IPS-NIHi11 (cell line): ENCODE measurements at regions not wholly inside any gene's neighbourhood (a gene's known extent, or its start where the extent isn't known, plus 50 kb on each side); places are given as distances from the start of the nearest gene placed in this dataset.

Source experiments
- DNase-seq: peaks from one replicate; pipeline ENCODE4 v3.0.0; 2012; ENCODE audit warnings: mixed read lengths, low spot score

DNA sequence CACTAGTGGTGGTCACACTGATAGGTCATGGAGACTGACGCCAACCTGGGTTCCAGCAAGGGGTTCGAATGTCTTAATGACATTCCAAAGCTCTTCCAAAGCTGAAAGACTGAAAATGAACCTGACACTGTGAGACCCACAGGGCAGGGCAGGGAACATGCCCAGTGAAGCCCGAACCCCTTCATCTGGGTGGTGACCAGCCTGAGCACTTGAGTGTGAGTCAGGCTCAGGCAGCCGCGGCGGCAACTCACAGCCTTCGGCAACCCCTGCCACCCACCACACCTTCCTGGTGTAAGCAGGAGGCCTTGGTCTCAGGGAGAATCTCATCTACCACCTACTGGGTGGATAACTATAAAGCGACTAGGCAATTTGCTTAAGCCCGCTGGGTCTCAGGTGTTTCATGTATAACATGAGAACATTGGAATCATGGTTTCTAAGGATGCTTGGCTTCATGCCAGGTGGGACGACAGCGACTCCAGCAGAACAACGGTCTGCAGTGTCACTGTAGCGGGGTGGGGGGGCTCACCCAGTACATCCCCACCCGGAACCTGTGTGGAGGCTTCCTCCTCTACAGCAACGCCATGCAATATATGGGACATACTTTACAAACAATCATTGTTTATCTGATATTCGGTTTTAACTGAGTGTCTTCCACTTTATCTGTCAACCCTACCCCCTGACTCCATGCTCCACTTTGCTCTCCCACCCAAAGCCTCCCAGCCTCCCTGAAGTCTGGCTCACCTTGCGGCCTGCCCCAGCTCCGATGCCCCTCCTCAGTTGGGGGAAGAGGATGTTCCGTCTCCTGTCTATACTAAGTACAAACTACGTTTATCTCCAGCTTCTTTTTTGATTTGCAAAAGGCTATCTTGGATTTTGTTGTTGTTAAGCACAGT lies 125.0 kb upstream of the MEF2A start:
- DNase-seq: no peak

- no peak for DNase-seq
Measured at GRCh38 chr15:99441444-99441800, 124.4 kb upstream of the MEF2A start.

DNA sequence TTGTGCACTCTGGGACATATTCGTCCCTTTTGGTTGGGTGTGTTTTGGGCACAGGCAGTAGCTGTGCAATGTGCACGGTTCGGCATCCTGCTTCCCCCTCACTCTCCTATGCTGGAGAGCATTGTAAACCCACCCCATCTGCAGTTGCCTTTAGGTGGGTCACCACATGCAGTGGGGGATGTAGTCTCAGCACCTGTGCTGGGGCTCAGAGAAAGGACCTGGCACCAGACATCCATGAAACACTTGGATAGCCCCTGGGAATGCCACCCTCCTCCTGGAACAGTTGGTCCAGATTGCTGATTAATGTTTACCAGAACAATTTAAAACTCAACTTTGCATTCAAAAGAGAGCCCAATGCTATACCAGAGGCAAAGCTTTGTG lies 123.9 kb upstream of the MEF2A start:
- no peak for DNase-seq

DNA sequence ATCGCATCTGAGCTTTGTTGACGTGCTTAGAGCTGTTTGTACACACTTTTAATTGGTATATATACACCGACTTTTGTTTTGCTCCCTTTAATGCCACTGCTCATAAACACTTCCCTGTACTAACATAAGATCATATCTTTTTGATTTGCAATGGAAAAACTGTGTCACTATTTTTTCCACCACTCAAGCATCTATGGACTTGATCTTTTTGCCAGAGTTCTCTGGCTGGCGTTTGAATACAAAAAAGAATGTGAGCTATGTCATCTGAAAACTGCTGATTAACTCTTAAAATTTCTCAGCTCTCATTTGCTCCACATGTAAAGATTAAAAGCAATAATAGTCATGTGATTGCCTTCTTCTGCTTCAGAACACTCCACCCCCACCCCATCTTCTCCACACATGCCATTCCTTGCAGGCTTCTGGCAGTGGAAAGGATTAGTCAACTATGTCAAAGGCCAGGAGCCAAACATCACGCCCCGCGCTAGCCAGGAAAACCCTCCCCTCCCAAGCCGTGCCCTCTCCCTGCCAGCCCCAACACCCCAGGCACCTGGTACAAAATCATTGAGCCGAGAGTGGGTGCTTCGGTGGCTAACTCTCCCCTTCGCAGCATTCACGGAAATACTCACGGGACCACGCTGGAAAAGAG lies 123.4 kb upstream of the MEF2A start:
- DNase-seq: no peak

DNA sequence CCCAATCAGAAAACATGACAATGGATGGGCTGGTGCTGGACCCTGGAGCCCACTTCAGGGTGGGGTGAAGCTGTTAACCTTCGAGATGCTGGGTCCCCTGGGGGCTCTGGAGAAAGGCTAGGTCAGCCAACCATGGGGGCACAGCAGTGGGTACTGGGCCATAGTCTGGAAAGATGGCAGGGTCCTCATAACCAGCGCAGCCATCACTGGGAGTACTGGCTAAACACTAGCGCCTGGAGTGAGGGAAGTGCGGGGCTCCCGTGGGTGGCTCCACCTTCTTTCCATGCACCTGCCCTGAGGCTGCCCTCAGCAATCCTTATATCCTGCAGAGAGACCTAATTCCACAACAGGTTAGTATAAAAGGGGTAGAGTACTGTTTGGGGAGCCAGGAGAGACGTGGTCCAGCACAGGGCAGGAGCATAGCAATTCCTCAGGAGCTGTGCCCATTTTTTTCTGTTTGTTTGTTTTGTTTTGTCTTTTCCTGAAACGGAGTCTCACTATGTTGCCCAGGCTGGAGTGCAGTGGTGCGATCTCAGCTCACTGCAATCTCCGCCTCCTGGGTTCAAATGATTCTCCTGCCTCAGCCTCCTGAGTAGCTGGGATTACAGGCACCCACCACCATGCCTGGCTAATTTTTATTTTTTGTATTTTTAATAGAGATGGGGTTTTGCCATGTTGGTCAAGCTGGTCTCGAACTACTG lies 122.6 kb upstream of the MEF2A start:
- DNase-seq: no peak

GRCh38 chr15:99443768-99444446 lies 121.9 kb upstream of the MEF2A start:
- DNase-seq: no peak

DNA sequence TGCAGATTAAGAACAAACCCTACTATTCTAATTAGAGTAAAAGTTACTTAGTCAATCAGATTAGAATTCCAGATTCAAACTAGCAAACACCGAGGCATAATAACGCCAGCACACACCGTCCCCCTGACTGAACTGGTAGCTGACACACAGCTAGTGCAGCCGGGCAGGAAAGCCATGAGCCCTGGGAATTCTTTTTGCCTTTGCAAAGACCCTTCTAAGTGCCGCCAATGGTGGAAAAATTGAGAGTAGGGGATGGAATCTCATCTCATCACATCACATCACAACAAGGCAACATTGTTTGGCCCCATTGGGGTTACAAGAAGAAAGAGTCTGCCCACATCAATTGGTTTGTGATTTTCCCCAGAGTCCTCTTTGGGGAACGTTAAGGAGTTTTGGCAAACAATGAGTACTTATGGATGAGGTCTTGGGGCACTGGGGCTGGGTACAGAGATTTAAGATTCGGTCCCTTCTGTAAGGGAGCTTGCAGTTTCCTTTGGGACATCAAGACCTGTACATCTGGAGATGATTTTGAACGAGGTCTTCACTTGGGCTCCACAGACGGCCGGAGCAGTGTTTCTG lies 120.4 kb upstream of the MEF2A start:
- no peak for DNase-seq

GRCh38 chr15:99446565-99447496 lies 119.0 kb upstream of the MEF2A start:
- no peak for DNase-seq

- DNase-seq: peak; percentile 92
Measured at GRCh38 chr15:99447497-99448371, 118.0 kb upstream of the MEF2A start.

- DNase-seq: no peak
Measured at GRCh38 chr15:99449514-99449913, 116.3 kb upstream of the MEF2A start.

GRCh38 chr15:99450896-99451358 lies 114.9 kb upstream of the MEF2A start:
- DNase-seq: no peak

DNA sequence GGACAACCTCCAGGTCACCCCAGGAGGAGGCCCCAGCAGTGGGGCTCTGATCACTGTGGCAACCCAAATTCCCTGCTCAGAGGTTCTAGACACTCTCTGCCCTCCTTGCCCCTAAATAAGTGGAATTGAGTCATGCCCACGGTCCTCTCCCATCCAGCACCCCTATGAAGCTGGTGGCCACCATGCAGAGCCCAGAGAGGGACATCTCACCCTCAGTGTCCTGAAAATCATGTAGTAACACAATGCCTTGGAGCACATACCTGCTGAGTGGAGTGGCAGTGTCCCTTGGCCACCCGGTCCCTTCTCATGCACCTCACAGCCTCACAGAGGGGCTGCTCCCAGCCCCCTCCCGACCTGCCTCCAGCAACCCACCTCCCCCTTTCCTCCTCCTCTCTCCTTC lies 114.3 kb upstream of the MEF2A start:
- no peak for DNase-seq

- no peak for DNase-seq
Measured at GRCh38 chr15:99452010-99452409, 113.8 kb upstream of the MEF2A start.

DNA sequence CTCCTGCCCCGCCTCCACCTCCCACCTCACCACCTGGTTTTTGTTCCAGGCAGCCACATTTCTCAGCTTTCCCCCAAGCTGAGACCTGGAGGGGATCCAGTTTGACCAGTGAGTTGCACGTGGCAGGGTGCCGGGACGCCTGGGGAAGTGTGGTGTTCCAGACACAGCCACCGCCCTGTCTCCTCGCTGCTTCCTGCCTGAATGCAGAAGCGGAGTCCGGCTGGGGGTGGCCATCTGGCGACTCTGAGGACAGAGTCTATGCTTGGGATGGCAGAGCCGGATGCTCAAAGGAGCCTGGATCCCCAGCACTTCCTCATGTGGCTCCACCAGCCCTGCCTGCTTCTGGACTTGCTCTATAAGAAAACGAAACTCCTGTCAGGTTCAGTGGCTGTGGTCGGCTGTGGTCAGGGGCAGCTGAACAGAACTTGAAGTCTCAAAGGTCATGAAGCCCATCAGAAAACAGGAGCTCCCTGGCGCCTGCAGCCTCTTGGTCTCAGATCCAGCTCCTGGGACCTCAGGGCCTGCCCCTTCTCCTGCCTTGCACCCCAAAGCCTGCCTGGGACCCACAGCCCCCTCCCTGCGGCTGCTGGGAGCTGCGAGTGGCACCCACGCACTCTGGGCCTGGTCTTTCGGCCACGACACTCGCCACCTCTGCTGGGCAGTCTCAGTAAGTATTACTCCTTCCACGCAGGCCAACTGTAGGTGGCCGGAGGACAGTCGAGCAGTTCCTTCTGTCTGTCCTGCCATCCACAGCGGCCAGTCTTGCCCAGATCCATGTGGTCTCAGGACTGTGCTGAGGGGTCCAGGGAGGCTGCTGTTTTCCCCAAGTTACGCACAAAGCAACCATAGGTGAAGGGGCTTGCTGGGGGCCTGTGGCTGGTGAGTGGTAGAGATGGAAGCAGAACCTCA lies 112.8 kb upstream of the MEF2A start:
- DNase-seq: no peak

GRCh38 chr15:99453637-99454030 lies 112.2 kb upstream of the MEF2A start:
- no peak for DNase-seq

DNA sequence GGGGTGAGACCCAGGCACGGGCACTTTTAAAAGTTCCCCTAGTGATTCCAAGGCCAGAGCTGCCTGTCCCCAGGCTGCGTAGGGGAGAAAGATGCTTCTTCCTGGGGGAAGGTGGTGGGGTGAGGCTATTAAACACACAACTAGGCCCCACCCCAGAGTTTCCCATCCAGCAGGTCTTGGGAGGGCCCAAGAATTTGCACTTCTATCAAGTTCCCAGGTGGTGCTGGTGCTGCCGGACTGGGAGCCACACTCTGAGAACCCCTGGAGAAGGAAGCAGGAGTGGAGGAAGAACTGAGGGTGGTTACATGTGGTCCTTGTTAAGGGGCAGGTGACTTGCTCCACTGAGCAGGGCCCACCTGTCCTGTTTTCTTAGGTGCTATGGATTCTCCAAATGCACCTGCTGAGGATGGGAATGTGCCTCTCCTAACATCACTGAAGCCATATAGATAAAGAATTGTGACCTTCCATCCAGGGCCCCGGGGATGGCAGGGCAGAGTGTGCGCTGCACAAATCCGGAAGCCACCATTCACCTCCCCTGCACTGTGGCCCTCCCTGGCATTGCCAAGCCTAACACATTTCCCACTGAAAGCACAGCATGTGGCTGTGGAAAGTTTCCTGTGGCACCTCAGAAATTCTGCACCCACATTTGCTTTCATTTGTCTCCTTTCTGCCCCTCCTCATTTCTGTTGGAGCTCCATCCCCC lies 111.5 kb upstream of the MEF2A start:
- DNase-seq: peak; percentile 3

GRCh38 chr15:99454941-99455788 lies 110.6 kb upstream of the MEF2A start:
- DNase-seq: peak; percentile 58
